SK-N-SH (cell line): ENCODE measurements at regions not wholly inside any gene's neighbourhood (a gene's known extent, or its start where the extent isn't known, plus 50 kb on each side); places are given as distances from the start of the nearest gene placed in this dataset.

Source experiments
- CTCF ChIA-PET: fragments of 300-600, 350-600 bp; formaldehyde crosslinking; extraction: SDS; loops from one replicate; lab custom pipeline; 2021; lab: Yijun Ruan, JAX
- POLR2A ChIA-PET: fragments of 350-600 bp; sonication (Branson Sonifier 250); formaldehyde crosslinking; extraction: SDS; loops from one replicate; lab custom pipeline; 2020; ENCODE audit warnings: antibody characterized with exemption, inconsistent platforms; lab: Yijun Ruan, JAX
- DNase-seq: peaks from one replicate; pipeline ENCODE4 v3.0.0; 2012
- H2AFZ ChIP-seq: fragments of 200-600 bp; sonication (generic); 2 replicates; pipeline ENCODE4 v1.8.1; 2016; ENCODE audit warnings: antibody characterized with exemption, mild to moderate bottlenecking, low read depth
- H3F3A ChIP-seq: fragments of 200-600 bp; sonication (generic); replicated peaks from 2 replicates; pipeline ENCODE3; 2016; ENCODE audit warnings: antibody characterized with exemption, mild to moderate bottlenecking; ENCODE audit not compliant: insufficient read depth
- H3K27ac ChIP-seq, 2 experiments: fragments of 200-500 bp in 1 of 2; fragments of 200-600 bp in 1 of 2; sonication (Bioruptor generic) in 1 of 2; sonication (generic), shearing (Covaris generic) in 1 of 2; 2 replicates each; pipeline versions ENCODE4 v1.5.1 to v1.6.1; 2014 to 2016; ENCODE audit warnings: low read depth in 2 of 2, inconsistent platforms in 1 of 2, low read length in 1 of 2, mild to moderate bottlenecking in 1 of 2, mixed read lengths in 1 of 2
- H3K27me3 ChIP-seq: fragments of 200-600 bp; sonication (generic), shearing (Covaris generic); 2 replicates; pipeline ENCODE4 v1.6.1; 2016; ENCODE audit warnings: mixed run types; ENCODE audit not compliant: insufficient read depth
- H3K36me3 ChIP-seq, 2 experiments: fragments of 200-500 bp in 1 of 2; fragments of 200-600 bp in 1 of 2; sonication (Bioruptor generic) in 1 of 2; sonication (generic) in 1 of 2; replicated peaks in 1 of 2; 2 replicates each; pipeline versions ENCODE3 to v1.5.1; 2014 to 2016; ENCODE audit warnings: low read length in 1 of 2, mild to moderate bottlenecking in 1 of 2; ENCODE audit not compliant: insufficient read depth in 2 of 2, control insufficient read depth in 1 of 2
- H3K4me1 ChIP-seq, 2 experiments: fragments of 200-500 bp in 1 of 2; fragments of 200-600 bp in 1 of 2; sonication (Bioruptor generic) in 1 of 2; sonication (generic), shearing (Covaris generic) in 1 of 2; 2 replicates each; pipeline versions ENCODE4 v1.5.1 to v1.6.1; 2014 to 2016; ENCODE audit warnings: low read depth in 1 of 2, low read length in 1 of 2, mixed run types in 1 of 2; ENCODE audit not compliant: insufficient read depth in 2 of 2, control insufficient read depth in 1 of 2
- H3K4me2 ChIP-seq: fragments of 200-600 bp; sonication (generic), shearing (Covaris generic); 2 replicates; pipeline ENCODE4 v1.6.1; 2017; ENCODE audit warnings: mixed run types
- H3K4me3 ChIP-seq, 2 experiments: fragments of 200-500 bp in 1 of 2; fragments of 200-600 bp in 1 of 2; sonication (Bioruptor generic) in 1 of 2; sonication (generic), shearing (Covaris generic) in 1 of 2; 2 replicates each; pipeline versions ENCODE4 v1.5.1 to v1.8.1; 2014 to 2016; ENCODE audit warnings: low read depth in 2 of 2, inconsistent platforms in 1 of 2, low read length in 1 of 2, mild to moderate bottlenecking in 1 of 2, mixed read lengths in 1 of 2, moderate library complexity in 1 of 2
- H3K79me2 ChIP-seq: fragments of 200-600 bp; sonication (generic); 2 replicates; pipeline ENCODE4 v1.8.1; 2017; ENCODE audit warnings: mild to moderate bottlenecking; ENCODE audit not compliant: insufficient read depth
- H3K9ac ChIP-seq: fragments of 200-600 bp; sonication (generic); 2 replicates; pipeline ENCODE4 v1.6.1; 2017; ENCODE audit warnings: mixed run types
- H3K9me2 ChIP-seq: fragments of 200-600 bp; sonication (generic); 2 replicates; pipeline ENCODE4 v1.6.1; 2017; ENCODE audit warnings: mixed run types
- H3K9me3 ChIP-seq: fragments of 200-600 bp; sonication (generic); 2 replicates; pipeline ENCODE4 v1.6.1; 2017; ENCODE audit warnings: mixed run types, mild to moderate bottlenecking, moderate library complexity
- H4K20me1 ChIP-seq: fragments of 200-600 bp; sonication (generic); 2 replicates; pipeline ENCODE4 v1.6.1; 2017; ENCODE audit warnings: mild to moderate bottlenecking, mixed run types; ENCODE audit not compliant: insufficient read depth
- EP300 ChIP-seq, 2 experiments: IDR thresholded peaks; 2 replicates each; pipeline versions ENCODE4 v1.4.0 to v1.6.1; 2012; ENCODE audit warnings: borderline replicate concordance in 1 of 2, low read depth in 1 of 2, low read length in 1 of 2
- EZH2phosphoT487 ChIP-seq: fragments of 200-600 bp; sonication (generic); IDR thresholded peaks from 2 replicates; pipeline ENCODE4 v1.6.1; 2017; ENCODE audit warnings: low read depth, mixed run types, mild to moderate bottlenecking, antibody characterized with exemption, moderate library complexity, borderline replicate concordance
- FOXJ3 ChIP-seq: sonication (generic); formaldehyde crosslinking; IDR thresholded peaks from 2 replicates; pipeline ENCODE4 v1.5.1; 2020; ENCODE audit warnings: mild to moderate bottlenecking, missing genetic modification reagents
- NFIC ChIP-seq: IDR thresholded peaks from 2 replicates; pipeline ENCODE4 v1.4.0; 2012; ENCODE audit warnings: borderline replicate concordance
- POLR2AphosphoS5 ChIP-seq: IDR thresholded peaks from 2 replicates; pipeline ENCODE4 v1.6.1; 2012; ENCODE audit warnings: low read depth, low read length
- SIN3A ChIP-seq: IDR thresholded peaks from 2 replicates; pipeline ENCODE4 v1.6.1; 2012; ENCODE audit warnings: low read depth, mild to moderate bottlenecking, low read length, moderate library complexity, borderline replicate concordance
- SMC3 ChIP-seq: IDR thresholded peaks from 2 replicates; pipeline ENCODE4 v1.6.1; 2012; ENCODE audit warnings: low read depth, low read length, improper control_type of control experiment
- YY1 ChIP-seq: IDR thresholded peaks from 2 replicates; pipeline ENCODE4 v1.4.0; 2012; ENCODE audit warnings: low read depth, mild to moderate bottlenecking
- TF ChIP-seq, protein P1 (sequence below): IDR thresholded peaks from 2 replicates; pipeline ENCODE4 v1.4.0; 2012; ENCODE audit warnings: low read depth, borderline replicate concordance
- TF ChIP-seq, protein P2 (sequence below): IDR thresholded peaks from 2 replicates; pipeline ENCODE4 v1.6.1; 2012; ENCODE audit warnings: mild to moderate bottlenecking, low read depth, low read length, moderate library complexity
- TF ChIP-seq, protein P3 (sequence below): fragments of 200-600 bp; sonication (generic); IDR thresholded peaks from 2 replicates; pipeline ENCODE4 v1.6.1; 2017; ENCODE audit warnings: antibody characterized with exemption, mild to moderate bottlenecking, moderate library complexity

DNA sequence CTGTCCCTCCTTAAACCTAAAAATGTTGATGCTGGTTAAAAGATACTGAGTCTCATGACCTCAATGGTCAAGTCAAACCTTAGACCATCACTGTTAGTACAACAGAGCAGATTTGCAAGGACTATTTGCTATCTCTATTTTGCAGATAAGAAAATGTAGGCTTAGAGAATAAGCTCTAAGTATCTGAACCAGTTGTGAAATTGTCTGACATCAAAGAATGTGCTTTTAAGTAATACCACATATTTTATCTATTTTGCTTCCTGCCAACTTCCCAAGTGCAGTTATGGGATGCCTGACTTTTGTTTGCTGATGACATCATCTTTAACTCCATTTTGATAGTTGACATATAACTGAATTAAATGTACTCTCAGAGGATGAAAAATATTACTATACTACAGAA lies 83.6 kb upstream of the TMEM106B start:
- CTCF ChIA-PET: interaction anchor here (1.2 to 1.8 kb wide), 2 partner anchors 9 to 17 kb away, joined by 4 read pairs; no protein-coding TSS in a partner anchor
- Histone ChIP-seq H3K36me3 (no peaks in the 10 kb centered on the region), H4K20me1 (no peaks in the 10 kb centered on the region), H3K27ac (no peak overlapping the region), H2AFZ (no peak overlapping the region), H3F3A (no peaks in the 10 kb centered on the region), H3K4me2 (no peak overlapping the region), H3K4me1 (no peaks in the 10 kb centered on the region; a peak in 1 of 4 replicates), H3K9me3 (no peaks in the 10 kb centered on the region)
- POLR2A ChIA-PET: no interaction called here
- DNase-seq: no peak
- TF ChIP-seq SIN3A: no peak
- TF ChIP-seq POLR2AphosphoS5: no peak
- TF ChIP-seq NFIC: no peak
- TF ChIP-seq EZH2phosphoT487: no peak
- TF ChIP-seq, protein P1, sequence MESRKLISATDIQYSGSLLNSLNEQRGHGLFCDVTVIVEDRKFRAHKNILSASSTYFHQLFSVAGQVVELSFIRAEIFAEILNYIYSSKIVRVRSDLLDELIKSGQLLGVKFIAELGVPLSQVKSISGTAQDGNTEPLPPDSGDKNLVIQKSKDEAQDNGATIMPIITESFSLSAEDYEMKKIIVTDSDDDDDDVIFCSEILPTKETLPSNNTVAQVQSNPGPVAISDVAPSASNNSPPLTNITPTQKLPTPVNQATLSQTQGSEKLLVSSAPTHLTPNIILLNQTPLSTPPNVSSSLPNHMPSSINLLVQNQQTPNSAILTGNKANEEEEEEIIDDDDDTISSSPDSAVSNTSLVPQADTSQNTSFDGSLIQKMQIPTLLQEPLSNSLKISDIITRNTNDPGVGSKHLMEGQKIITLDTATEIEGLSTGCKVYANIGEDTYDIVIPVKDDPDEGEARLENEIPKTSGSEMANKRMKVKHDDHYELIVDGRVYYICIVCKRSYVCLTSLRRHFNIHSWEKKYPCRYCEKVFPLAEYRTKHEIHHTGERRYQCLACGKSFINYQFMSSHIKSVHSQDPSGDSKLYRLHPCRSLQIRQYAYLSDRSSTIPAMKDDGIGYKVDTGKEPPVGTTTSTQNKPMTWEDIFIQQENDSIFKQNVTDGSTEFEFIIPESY: no peak
- no peak for TF ChIP-seq SMC3
- TF ChIP-seq, protein P2, sequence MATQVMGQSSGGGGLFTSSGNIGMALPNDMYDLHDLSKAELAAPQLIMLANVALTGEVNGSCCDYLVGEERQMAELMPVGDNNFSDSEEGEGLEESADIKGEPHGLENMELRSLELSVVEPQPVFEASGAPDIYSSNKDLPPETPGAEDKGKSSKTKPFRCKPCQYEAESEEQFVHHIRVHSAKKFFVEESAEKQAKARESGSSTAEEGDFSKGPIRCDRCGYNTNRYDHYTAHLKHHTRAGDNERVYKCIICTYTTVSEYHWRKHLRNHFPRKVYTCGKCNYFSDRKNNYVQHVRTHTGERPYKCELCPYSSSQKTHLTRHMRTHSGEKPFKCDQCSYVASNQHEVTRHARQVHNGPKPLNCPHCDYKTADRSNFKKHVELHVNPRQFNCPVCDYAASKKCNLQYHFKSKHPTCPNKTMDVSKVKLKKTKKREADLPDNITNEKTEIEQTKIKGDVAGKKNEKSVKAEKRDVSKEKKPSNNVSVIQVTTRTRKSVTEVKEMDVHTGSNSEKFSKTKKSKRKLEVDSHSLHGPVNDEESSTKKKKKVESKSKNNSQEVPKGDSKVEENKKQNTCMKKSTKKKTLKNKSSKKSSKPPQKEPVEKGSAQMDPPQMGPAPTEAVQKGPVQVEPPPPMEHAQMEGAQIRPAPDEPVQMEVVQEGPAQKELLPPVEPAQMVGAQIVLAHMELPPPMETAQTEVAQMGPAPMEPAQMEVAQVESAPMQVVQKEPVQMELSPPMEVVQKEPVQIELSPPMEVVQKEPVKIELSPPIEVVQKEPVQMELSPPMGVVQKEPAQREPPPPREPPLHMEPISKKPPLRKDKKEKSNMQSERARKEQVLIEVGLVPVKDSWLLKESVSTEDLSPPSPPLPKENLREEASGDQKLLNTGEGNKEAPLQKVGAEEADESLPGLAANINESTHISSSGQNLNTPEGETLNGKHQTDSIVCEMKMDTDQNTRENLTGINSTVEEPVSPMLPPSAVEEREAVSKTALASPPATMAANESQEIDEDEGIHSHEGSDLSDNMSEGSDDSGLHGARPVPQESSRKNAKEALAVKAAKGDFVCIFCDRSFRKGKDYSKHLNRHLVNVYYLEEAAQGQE: no peak
- no peak for TF ChIP-seq YY1
- TF ChIP-seq, all 33 proteins: peak for 0
- H3K27me3 ChIP-seq: no peaks in the 10 kb centered on the region
- no peaks in the 10 kb centered on the region for H3K79me2 ChIP-seq
- H3K9me2 ChIP-seq: no peaks in the 10 kb centered on the region
- no peak overlapping the region for H3K4me3 ChIP-seq
- no peak overlapping the region for H3K9ac ChIP-seq

DNA sequence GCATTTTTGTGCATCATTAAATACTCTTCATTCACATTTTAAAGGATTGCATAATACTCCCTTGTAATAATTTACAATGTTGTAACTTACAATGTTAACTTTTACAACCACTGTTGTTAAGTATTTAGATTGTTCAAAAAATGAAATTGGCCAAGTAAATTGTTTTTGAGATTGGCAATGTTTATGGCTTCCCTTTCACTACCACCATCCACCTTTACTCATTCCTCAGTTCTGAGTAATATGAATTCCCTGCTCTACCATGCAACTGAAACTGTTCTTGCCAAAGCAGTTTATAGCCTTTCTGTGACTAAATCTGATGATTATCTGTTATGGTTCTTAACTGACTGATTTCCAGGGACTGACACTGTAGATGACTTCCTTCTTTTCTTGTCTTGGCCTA lies 80.5 kb upstream of the TMEM106B start:
- TF ChIP-seq POLR2AphosphoS5: no peak
- TF ChIP-seq EP300 (IDR thresholded peaks at IDR 0.05; ENCODE audit: borderline replicate concordance in 1 of 2, low read depth in 1 of 2, low read length in 1 of 2): no peak
- TF ChIP-seq FOXJ3 (CRISPR knock-in tag): no peak
- TF ChIP-seq EZH2phosphoT487: no peak
- TF ChIP-seq, protein P3, sequence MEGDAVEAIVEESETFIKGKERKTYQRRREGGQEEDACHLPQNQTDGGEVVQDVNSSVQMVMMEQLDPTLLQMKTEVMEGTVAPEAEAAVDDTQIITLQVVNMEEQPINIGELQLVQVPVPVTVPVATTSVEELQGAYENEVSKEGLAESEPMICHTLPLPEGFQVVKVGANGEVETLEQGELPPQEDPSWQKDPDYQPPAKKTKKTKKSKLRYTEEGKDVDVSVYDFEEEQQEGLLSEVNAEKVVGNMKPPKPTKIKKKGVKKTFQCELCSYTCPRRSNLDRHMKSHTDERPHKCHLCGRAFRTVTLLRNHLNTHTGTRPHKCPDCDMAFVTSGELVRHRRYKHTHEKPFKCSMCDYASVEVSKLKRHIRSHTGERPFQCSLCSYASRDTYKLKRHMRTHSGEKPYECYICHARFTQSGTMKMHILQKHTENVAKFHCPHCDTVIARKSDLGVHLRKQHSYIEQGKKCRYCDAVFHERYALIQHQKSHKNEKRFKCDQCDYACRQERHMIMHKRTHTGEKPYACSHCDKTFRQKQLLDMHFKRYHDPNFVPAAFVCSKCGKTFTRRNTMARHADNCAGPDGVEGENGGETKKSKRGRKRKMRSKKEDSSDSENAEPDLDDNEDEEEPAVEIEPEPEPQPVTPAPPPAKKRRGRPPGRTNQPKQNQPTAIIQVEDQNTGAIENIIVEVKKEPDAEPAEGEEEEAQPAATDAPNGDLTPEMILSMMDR: no peak
- Histone ChIP-seq H3K4me3 (no peak overlapping the region), H3K27ac (no peak overlapping the region), H3K4me1 (no peaks in the 10 kb centered on the region; a peak in 1 of 4 replicates), H3K9ac (no peak overlapping the region), H3K9me2 (no peaks in the 10 kb centered on the region), H3K4me2 (no peak overlapping the region), H3K36me3 (no peaks in the 10 kb centered on the region), H4K20me1 (no peaks in the 10 kb centered on the region), H3F3A (no peaks in the 10 kb centered on the region), H2AFZ (no peak overlapping the region), H3K79me2 (no peaks in the 10 kb centered on the region), H3K27me3 (no peaks in the 10 kb centered on the region), H3K9me3 (no peaks in the 10 kb centered on the region)
- POLR2A ChIA-PET: no interaction called here
- DNase-seq: no peak
- CTCF ChIA-PET: no interaction called here
